ENCODE measurements at regions not wholly inside any gene's neighbourhood (a gene's known extent, or its start where the extent isn't known, plus 50 kb on each side); places are given as distances from the start of the nearest gene placed in this dataset.

DNA sequence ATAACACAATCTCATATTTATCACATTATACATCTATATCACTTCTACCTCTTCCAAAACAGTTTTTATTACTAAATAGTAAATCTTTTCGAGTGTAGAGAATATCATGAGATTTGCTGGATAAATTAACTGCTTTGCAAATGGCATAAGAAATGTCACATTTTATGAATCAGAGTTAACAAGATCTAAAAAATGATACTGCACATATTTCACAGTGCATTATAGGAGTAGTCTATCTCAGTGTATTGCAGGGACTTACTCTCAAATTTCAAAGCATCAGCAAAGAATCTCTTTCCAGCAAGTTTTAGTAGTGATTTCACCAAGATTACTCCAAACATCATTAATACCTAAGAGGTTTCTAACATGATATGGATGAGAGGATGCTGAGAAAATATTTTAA is 687.1 kb upstream of the SLITRK1 start:
- Mint-ChIP-seq H3K27ac (no peak overlapping the region), H3K4me1 (ENCODE audit: low read depth) (no peaks in the 10 kb centered on the region), H3K4me3 (no peak overlapping the region), H3K36me3 (ENCODE audit: insufficient read depth in 2 of 2) (no peaks in the 10 kb centered on the region), H3K27me3 (ENCODE audit: low read depth) (no peaks in the 10 kb centered on the region), H3K9me3 (peaks cover 4% of the 10 kb centered on the region in 2 donors)
- ATAC-seq (replicated peaks in 1 of 2) (no peak), DNase-seq (no peak)

GRCh38 chr13:84567848-84568247 is 685.6 kb upstream of the SLITRK1 start:
- Mint-ChIP-seq H3K27me3 (ENCODE audit: low read depth) (no peaks in the 10 kb centered on the region), H3K9me3 (peaks cover 4% of the 10 kb centered on the region in 2 donors), H3K36me3 (ENCODE audit: insufficient read depth in 2 of 2) (no peaks in the 10 kb centered on the region), H3K4me3 (no peak overlapping the region), H3K27ac (no peak overlapping the region), H3K4me1 (ENCODE audit: low read depth) (no peaks in the 10 kb centered on the region)
- no peak for DNase-seq
- no peak for ATAC-seq (replicated peaks in 1 of 2)

GRCh38 chr13:84566780-84567179 is 684.5 kb upstream of the SLITRK1 start:
- DNase-seq (no peak), ATAC-seq (replicated peaks in 1 of 2) (no peak)
- Mint-ChIP-seq H3K27me3 (ENCODE audit: low read depth) (no peaks in the 10 kb centered on the region), H3K36me3 (ENCODE audit: insufficient read depth in 2 of 2) (no peaks in the 10 kb centered on the region), H3K4me3 (no peak overlapping the region), H3K27ac (no peak overlapping the region), H3K9me3 (peaks cover 4 to 5% of the 10 kb centered on the region in 2 donors), H3K4me1 (ENCODE audit: low read depth) (no peaks in the 10 kb centered on the region)

DNA sequence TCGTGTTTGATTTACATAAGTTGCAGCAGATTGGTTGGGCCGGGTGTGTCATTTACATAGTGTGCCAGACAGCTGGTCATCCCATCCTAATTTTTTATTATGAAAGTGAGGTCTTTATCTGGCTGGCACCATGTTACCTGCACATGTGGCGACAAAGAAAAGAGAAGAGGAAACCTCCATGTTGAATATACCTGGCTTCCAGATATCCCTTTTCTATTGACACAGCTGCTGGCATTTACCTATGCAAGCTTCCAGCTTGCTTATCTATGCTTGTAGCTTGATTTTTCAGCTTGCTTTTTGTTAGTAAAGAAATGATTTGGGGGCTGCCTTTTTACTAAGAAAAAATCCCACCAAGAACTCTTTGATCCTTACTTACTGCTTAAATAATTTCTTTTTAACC is 681.3 kb upstream of the SLITRK1 start:
- H3K4me3 Mint-ChIP-seq: no peak overlapping the region
- H3K27me3 Mint-ChIP-seq (ENCODE audit: low read depth): no peaks in the 10 kb centered on the region
- no peaks in the 10 kb centered on the region for H3K36me3 Mint-ChIP-seq (ENCODE audit: insufficient read depth in 2 of 2)
- H3K27ac Mint-ChIP-seq: no peak overlapping the region
- ATAC-seq (replicated peaks in 1 of 2) (no peak), DNase-seq (no peak)
- H3K9me3 Mint-ChIP-seq: peaks cover 4 to 7% of the 10 kb centered on the region in 2 donors
- H3K4me1 Mint-ChIP-seq (ENCODE audit: low read depth): no peaks in the 10 kb centered on the region

DNA sequence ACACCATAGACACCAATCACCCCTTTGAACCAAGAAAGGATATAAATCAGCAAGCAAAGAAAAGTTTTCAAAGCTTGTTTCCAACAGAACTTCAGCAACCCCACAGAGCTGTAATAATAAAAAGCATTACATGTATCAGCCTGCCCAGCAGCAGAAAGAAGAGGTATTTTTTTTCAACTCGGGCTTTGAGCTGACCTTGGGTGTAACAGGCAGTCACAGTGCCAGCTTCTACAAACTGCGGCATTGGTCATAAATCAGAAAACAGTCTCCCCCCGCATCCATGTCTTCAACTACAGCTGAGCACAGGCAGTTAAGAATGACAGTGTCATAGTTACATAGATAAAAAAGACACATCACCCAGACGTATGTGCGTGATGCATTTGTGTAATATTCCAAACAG is 671.0 kb upstream of the SLITRK1 start:
- Mint-ChIP-seq H3K36me3 (ENCODE audit: insufficient read depth in 2 of 2) (no peaks in the 10 kb centered on the region), H3K27ac (no peak overlapping the region), H3K27me3 (ENCODE audit: low read depth) (no peaks in the 10 kb centered on the region), H3K4me1 (ENCODE audit: low read depth) (no peaks in the 10 kb centered on the region), H3K4me3 (no peak overlapping the region), H3K9me3 (peaks cover 0 to 6% of the 10 kb centered on the region in 2 donors)
- ATAC-seq (replicated peaks in 1 of 2): no peak
- DNase-seq: no peak

DNA sequence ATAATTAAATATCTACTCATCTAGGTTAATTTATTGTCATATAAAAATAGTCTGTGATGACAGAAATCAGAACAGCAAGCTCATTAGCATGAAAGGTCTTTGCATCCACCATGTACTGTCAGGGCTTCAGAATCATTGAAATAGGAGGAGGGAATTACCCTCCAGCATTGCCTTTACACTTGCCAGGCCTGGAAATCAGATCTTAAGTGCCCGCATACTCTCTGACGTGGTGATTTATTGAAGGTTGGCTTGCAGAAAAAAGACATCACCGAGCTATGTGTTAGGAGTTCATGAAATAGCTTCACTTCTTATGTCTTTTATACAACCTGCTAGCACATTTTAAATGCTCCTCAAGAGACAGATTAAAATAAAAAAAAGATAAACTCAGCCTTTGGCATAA is 661.7 kb upstream of the SLITRK1 start:
- no peaks in the 10 kb centered on the region for H3K36me3 Mint-ChIP-seq (ENCODE audit: insufficient read depth in 2 of 2)
- H3K27ac Mint-ChIP-seq: no peak overlapping the region
- no peak overlapping the region for H3K4me3 Mint-ChIP-seq
- no peak for ATAC-seq (replicated peaks in 1 of 2)
- H3K4me1 Mint-ChIP-seq (ENCODE audit: low read depth): no peaks in the 10 kb centered on the region
- peaks cover 0 to 3% of the 10 kb centered on the region in 2 donors for H3K9me3 Mint-ChIP-seq
- no peak for DNase-seq
- no peaks in the 10 kb centered on the region for H3K27me3 Mint-ChIP-seq (ENCODE audit: low read depth)

DNA sequence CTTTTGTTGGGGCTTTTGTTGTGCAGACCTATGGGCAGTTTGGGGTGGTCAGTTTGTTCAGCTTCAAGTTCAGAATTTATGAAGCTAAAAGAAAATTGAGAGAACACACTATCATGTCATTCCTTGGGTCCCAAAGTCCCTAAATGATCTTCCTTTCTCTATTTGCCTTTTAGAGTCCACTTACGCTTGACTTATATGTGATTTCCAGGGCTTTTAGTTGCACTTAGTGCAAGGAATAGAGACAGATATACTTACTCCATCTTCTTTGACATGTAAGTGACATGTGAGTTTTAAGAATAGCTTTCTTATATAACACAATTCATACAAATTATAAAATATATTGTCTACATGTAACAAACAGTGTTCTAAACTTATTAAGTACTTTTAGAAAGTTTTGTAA is 660.1 kb upstream of the SLITRK1 start:
- ATAC-seq (replicated peaks in 1 of 2): no peak
- Mint-ChIP-seq H3K27ac (no peak overlapping the region), H3K9me3 (peaks cover 0 to 3% of the 10 kb centered on the region in 2 donors), H3K4me3 (no peak overlapping the region), H3K4me1 (ENCODE audit: low read depth) (no peaks in the 10 kb centered on the region), H3K36me3 (ENCODE audit: insufficient read depth in 2 of 2) (no peaks in the 10 kb centered on the region), H3K27me3 (ENCODE audit: low read depth) (no peaks in the 10 kb centered on the region)
- DNase-seq: no peak

GRCh38 chr13:84536906-84537305 is 654.6 kb upstream of the SLITRK1 start:
- no peaks in the 10 kb centered on the region for H3K27me3 Mint-ChIP-seq (ENCODE audit: low read depth)
- H3K4me3 Mint-ChIP-seq: no peak overlapping the region
- no peak for ATAC-seq (replicated peaks in 1 of 2)
- no peaks in the 10 kb centered on the region for H3K9me3 Mint-ChIP-seq
- no peak overlapping the region for H3K27ac Mint-ChIP-seq
- H3K4me1 Mint-ChIP-seq (ENCODE audit: low read depth): no peaks in the 10 kb centered on the region
- no peaks in the 10 kb centered on the region for H3K36me3 Mint-ChIP-seq (ENCODE audit: insufficient read depth in 2 of 2)
- DNase-seq: no peak

DNA sequence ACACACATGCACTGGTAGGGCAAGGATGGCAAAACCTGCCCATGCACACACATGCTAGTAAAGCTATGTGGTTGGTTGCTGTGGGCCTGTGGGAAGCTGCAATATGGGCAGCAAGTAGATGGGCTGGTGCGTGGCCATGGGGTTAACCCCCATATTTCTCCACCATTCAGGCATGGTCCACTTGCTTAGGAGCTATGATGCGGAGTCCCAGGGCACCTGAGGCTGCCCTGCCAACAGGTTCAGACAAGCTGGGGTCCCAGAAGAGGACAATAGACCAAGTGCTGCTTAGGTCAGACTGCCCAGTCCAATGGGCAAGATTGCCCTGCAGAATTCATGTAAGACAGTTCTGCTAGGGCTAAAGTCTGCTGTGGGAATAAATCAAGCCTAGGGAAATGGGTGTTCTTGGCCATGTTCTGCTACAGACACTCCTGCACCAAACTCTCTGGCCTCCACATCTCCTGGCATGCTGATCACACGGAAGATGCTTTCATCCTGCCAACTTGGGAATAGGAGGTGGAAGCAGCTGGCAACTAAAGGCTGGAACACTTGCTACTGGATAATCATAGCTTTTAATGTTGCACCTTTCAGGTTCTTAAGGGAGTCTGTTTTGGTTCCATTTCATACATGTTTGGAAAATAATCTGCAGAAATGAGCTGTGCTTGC is 646.3 kb upstream of the SLITRK1 start:
- DNase-seq: no peak
- Mint-ChIP-seq H3K9me3 (peaks cover 3 to 4% of the 10 kb centered on the region in 2 donors), H3K36me3 (ENCODE audit: insufficient read depth in 2 of 2) (no peaks in the 10 kb centered on the region), H3K27ac (no peak overlapping the region), H3K4me1 (ENCODE audit: low read depth) (no peaks in the 10 kb centered on the region), H3K4me3 (no peak overlapping the region), H3K27me3 (ENCODE audit: low read depth) (no peaks in the 10 kb centered on the region)
- ATAC-seq (replicated peaks in 1 of 2): no peak

GRCh38 chr13:84525865-84526264 is 643.6 kb upstream of the SLITRK1 start:
- DNase-seq (no peak), ATAC-seq (replicated peaks in 1 of 2) (no peak)
- no peak overlapping the region for H3K4me3 Mint-ChIP-seq
- H3K9me3 Mint-ChIP-seq: peaks cover 5 to 7% of the 10 kb centered on the region in 2 donors
- no peaks in the 10 kb centered on the region for H3K27me3 Mint-ChIP-seq (ENCODE audit: low read depth)
- H3K4me1 Mint-ChIP-seq (ENCODE audit: low read depth): no peaks in the 10 kb centered on the region
- H3K27ac Mint-ChIP-seq: no peak overlapping the region
- H3K36me3 Mint-ChIP-seq (ENCODE audit: insufficient read depth in 2 of 2): no peaks in the 10 kb centered on the region

DNA sequence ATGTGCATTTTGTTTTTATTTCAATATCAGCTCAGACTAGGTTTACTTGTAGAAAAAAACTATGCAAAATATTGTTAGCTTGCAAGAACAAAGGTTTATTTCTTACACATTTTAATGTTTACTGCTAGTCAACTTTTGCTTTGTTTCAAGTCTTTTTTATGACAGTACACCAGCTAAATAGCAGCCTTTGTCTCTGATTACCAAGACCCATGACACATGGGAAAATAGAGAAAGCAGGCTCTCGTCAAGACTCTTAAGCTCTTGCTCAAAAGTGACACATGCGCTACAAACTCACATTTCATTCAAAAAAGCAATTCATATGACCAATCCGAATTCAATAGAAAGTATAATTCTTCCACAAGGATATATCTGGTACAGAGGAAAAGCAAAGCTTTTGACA is 642.3 kb upstream of the SLITRK1 start:
- no peak for ATAC-seq (replicated peaks in 1 of 2)

DNA sequence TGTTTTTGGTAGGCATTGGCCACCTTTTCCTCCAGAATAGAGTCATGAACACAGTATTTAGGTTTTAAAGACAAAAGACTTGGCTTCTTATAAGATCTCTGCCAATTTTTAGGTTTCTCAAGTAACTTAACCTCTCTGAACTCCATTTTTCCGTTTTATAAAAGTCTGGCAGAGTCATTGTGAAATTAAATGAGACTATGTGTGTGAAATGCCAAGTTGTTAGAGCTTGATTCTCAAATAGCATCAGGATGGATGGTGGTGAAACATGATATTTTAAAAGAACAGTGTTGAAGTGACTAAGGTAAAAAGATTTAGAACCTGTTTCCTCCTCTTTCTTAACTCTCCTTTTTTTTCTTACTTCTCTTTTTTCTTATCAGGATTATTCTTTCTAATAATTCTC is 617.7 kb upstream of the SLITRK1 start:
- ATAC-seq (replicated peaks in 1 of 2) (no peak), DNase-seq (no peak)
- no peaks in the 10 kb centered on the region for H3K36me3 Mint-ChIP-seq (ENCODE audit: insufficient read depth in 2 of 2)
- no peaks in the 10 kb centered on the region for H3K4me1 Mint-ChIP-seq (ENCODE audit: low read depth)
- H3K4me3 Mint-ChIP-seq: no peak overlapping the region
- H3K27ac Mint-ChIP-seq: no peak overlapping the region
- no peaks in the 10 kb centered on the region for H3K27me3 Mint-ChIP-seq (ENCODE audit: low read depth)
- peaks cover 3% of the 10 kb centered on the region in 2 donors for H3K9me3 Mint-ChIP-seq

More for the DNA sequence above, 642.3 kb upstream of the SLITRK1 start:
- no peaks in the 10 kb centered on the region for H3K27me3 Mint-ChIP-seq (ENCODE audit: low read depth)
- no peak for DNase-seq
- H3K36me3 Mint-ChIP-seq (ENCODE audit: insufficient read depth in 2 of 2): no peaks in the 10 kb centered on the region
- H3K27ac Mint-ChIP-seq: no peak overlapping the region
- no peaks in the 10 kb centered on the region for H3K4me1 Mint-ChIP-seq (ENCODE audit: low read depth)
- H3K4me3 Mint-ChIP-seq: no peak overlapping the region
- H3K9me3 Mint-ChIP-seq: peaks cover 7 to 8% of the 10 kb centered on the region in 2 donors

DNA sequence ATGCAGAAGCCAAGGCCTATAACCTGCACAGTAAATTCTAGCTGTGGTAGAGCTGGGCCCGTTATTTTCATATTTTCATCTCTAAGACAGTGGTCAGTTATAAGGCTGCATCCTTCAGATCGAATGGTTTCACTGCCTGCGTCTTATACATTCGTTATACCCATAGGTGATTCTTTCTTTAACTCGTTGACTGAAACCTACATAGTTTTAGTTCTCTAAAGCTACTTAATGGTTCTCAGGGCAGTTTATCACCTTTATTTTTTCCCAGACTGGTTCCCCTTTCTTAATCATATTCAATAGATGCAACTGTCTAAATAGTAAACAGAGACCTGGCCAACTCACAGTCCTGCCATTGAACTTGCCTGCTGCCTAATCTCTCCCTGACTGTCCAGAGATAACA is 615.3 kb upstream of the SLITRK1 start:
- no peak for ATAC-seq (replicated peaks in 1 of 2)
- DNase-seq: no peak

GRCh38 chr13:84491952-84492351 is 609.7 kb upstream of the SLITRK1 start:
- H3K9me3 Mint-ChIP-seq: no peaks in the 10 kb centered on the region
- H3K4me1 Mint-ChIP-seq (ENCODE audit: low read depth): no peaks in the 10 kb centered on the region
- H3K4me3 Mint-ChIP-seq: no peak overlapping the region
- H3K27me3 Mint-ChIP-seq (ENCODE audit: low read depth): no peaks in the 10 kb centered on the region
- DNase-seq (no peak), ATAC-seq (replicated peaks in 1 of 2) (no peak)
- H3K27ac Mint-ChIP-seq: no peak overlapping the region
- H3K36me3 Mint-ChIP-seq (ENCODE audit: insufficient read depth in 2 of 2): no peaks in the 10 kb centered on the region

More for the DNA sequence above, 615.3 kb upstream of the SLITRK1 start:
- no peaks in the 10 kb centered on the region for H3K4me1 Mint-ChIP-seq (ENCODE audit: low read depth)
- H3K4me3 Mint-ChIP-seq: no peak overlapping the region
- peaks cover 0 to 3% of the 10 kb centered on the region in 2 donors for H3K9me3 Mint-ChIP-seq
- H3K27ac Mint-ChIP-seq: no peak overlapping the region
- H3K36me3 Mint-ChIP-seq (ENCODE audit: insufficient read depth in 2 of 2): no peaks in the 10 kb centered on the region
- H3K27me3 Mint-ChIP-seq (ENCODE audit: low read depth): no peaks in the 10 kb centered on the region
